Omental fat pad (tissue), 3 donors: ENCODE measurements at regions not wholly inside any gene's neighbourhood (a gene's known extent, or its start where the extent isn't known, plus 50 kb on each side); places are given as distances from the start of the nearest gene placed in this dataset.

Experiments
- ATAC-seq: fragments of 150-250 bp; one replicate; pipeline ENCODE4 v1.9.1; 2016; ENCODE audit warnings: mild to moderate bottlenecking, moderate library complexity; ENCODE audit not compliant: low FRiP score
- DNase-seq: peaks from one replicate; pipeline ENCODE4 v3.0.0-alpha.2; 2019; ENCODE audit warnings: low spot score
- CTCF ChIP-seq, 3 donors: fragments of 450-650 bp; IDR thresholded peaks; one replicate each; pipeline ENCODE4 v1.5.1; 2016 to 2017; ENCODE audit warnings: antibody characterized with exemption in 3 of 3, mild to moderate bottlenecking in 3 of 3, moderate library complexity in 2 of 3

DNA sequence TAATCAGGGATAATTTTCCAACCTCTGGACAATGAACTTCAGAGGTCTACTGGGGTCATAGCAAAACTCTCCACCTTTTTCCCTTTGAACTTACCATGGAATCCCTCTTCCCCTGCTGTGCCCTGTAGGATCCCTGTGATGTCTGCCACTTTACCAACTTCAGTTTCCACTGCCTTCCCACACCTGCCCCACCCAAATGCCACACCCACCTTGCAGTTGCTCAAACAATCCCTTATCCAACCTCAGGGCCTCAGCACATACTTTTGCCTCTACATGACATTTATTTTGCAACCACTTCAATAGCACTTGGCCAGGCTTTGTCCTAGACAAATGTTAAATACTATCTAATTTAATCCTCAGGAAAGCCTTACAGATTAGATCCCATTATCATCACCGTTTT lies 463.7 kb upstream of the WWC1 start:
- no peak for ATAC-seq
- DNase-seq, result no peak
- TF ChIP-seq CTCF (IDR thresholded peaks at IDR 0.05), result no peak

DNA sequence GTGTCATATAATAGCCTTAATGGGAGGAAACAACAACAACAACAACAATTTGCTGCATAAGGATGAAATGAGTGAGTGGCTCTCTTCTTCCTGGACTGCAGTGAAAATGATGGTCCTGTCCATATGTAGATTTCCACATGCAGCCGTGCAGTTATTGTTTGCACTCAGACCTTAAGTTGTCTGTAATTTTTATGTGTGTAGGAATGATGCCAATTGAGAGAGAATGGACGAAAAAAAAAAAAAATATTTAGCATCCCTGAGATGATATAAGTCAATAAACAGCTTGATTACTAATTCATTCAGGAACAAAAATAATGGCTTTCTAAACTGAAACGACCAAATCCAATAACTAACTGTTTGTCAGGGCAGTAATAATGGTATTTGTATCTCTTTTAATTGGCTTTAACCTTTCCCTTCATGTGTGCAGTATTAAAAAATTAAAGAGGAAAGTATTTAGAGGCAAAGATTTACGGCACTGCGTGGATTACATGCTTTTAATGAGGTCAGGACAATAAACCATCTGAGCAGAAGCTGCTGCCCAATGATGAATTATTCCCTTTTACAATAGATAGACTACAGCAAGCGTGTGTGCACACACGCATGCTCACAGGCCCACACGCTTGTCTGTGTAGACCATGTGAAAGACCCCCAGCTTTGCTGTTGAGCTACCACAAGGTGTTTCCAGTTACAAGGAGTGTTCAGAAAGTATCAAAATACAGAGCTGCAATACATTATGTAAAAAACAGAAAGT lies 459.5 kb upstream of the WWC1 start:
- no peak for ATAC-seq
- no peak for DNase-seq
- TF ChIP-seq CTCF (IDR thresholded peaks at IDR 0.05), result no peak

DNA sequence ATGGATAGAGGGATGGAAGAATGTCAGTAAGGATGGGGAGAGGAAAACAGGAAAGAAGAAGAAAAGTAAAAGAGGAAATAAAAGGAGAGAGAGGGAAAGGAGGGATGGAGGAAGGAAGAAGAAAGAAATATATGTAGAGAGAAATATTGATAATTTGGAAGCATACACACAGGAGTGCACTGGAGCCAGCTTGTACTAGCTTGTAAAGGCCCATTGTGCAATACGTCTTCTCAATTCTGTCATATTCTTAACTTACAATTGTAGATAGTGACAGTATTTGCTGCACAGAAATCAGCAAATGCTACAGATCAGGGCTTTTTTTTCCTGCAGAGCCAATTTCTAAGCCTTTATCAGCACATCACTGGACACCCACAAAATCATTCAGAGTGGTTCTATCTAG lies 458.8 kb upstream of the WWC1 start:
- TF ChIP-seq CTCF (IDR thresholded peaks at IDR 0.05), result no peak
- ATAC-seq, result no peak
- no peak for DNase-seq

GRCh38 chr5:167833456-167833855 lies 458.0 kb upstream of the WWC1 start:
- ATAC-seq (no peak), DNase-seq (no peak)
- no peak for TF ChIP-seq CTCF (IDR thresholded peaks at IDR 0.05)

DNA sequence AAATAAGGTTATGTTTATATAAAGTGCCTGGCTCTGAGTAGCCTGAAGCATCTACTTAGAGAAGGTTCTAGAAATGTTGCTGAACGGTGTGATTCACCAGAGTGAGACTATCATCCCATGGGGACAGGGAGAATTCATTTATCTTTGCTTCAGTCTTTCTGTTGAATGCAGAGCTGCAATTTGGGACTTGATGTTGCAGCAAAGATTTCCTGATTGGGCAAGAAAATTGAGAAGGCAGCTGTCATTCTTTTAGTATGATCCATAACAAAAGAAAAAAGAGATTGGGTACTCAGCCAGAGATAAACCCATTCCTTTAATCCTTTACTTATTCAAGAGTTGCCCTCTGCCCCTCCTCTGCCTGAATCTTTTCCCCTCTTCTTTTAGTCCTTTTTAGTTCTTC lies 456.3 kb upstream of the WWC1 start:
- DNase-seq (no peak), ATAC-seq (no peak)
- TF ChIP-seq CTCF (IDR thresholded peaks at IDR 0.05), result no peak

GRCh38 chr5:167837127-167837526 lies 454.3 kb upstream of the WWC1 start:
- ATAC-seq (no peak), DNase-seq (no peak)
- TF ChIP-seq CTCF (IDR thresholded peaks at IDR 0.05), result no peak

GRCh38 chr5:167839065-167839464 lies 452.4 kb upstream of the WWC1 start:
- TF ChIP-seq CTCF (IDR thresholded peaks at IDR 0.05), result no peak
- DNase-seq, result no peak
- no peak for ATAC-seq
